ENCODE measurements at regions not wholly inside any gene's neighbourhood (a gene's known extent, or its start where the extent isn't known, plus 50 kb on each side); places are given as distances from the start of the nearest gene placed in this dataset.

DNA sequence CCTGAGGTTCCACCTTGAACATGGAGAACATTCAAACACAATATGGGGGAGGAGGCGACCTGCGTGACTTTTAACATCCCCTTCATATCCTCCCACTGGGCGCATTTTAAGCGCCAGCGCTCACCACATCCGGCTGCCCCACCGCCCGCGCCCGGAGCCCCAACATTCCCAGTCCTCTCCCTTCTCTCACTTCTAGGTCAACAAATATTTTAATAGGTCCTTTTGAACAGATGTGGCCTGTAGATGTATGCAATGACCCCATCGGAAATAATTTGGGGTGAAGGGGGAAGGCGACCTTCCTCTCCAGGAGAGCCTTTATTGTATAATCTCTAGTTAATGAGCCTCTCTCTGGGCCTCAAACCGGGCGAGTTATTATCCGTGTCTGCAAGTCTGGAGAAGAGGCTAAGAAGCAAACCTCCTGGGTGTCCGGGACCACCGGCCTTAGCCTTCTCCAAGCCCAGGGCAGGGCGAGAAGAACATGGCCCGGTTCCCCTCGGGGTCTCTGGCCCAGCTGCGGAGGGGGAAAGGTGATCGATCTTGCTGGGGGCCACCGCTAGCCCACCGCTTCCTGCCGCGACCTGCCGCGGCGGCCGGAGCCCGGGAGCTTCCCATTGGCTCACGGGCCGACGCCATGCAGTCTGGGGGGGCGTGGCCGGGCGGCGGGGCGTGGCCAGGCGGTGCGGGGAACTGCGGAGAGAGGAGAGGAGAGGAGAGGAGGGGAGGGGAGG is 83.2 kb upstream of the HMGA2 start:
- TF ChIP-seq, protein P1, sequence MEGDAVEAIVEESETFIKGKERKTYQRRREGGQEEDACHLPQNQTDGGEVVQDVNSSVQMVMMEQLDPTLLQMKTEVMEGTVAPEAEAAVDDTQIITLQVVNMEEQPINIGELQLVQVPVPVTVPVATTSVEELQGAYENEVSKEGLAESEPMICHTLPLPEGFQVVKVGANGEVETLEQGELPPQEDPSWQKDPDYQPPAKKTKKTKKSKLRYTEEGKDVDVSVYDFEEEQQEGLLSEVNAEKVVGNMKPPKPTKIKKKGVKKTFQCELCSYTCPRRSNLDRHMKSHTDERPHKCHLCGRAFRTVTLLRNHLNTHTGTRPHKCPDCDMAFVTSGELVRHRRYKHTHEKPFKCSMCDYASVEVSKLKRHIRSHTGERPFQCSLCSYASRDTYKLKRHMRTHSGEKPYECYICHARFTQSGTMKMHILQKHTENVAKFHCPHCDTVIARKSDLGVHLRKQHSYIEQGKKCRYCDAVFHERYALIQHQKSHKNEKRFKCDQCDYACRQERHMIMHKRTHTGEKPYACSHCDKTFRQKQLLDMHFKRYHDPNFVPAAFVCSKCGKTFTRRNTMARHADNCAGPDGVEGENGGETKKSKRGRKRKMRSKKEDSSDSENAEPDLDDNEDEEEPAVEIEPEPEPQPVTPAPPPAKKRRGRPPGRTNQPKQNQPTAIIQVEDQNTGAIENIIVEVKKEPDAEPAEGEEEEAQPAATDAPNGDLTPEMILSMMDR (IDR thresholded peaks at IDR 0.05): no peak
- TF ChIP-seq POLR2A (IDR thresholded peaks at IDR 0.05): no peak
